ENCODE measurements at regions not wholly inside any gene's neighbourhood (a gene's known extent, or its start where the extent isn't known, plus 50 kb on each side); places are given as distances from the start of the nearest gene placed in this dataset.
"Not testable (repeated sequence)": the region's sequence is repeated elsewhere in the genome, so short reads cannot be mapped to it uniquely, and the experiment has no call there.

GRCh38 chr5:85662969-85663707 lies 954.6 kb upstream of the COX7C start:
- DNase-seq = not testable (repeated sequence)

- DNase-seq = no peak
These were observed 954.1 kb upstream of the COX7C start for GRCh38 chr5:85663708-85664031.

- no peak for DNase-seq
These were observed 947.3 kb upstream of the COX7C start for GRCh38 chr5:85670417-85670816.

GRCh38 chr5:85671223-85671970 lies 946.3 kb upstream of the COX7C start:
- DNase-seq = no peak

- DNase-seq = no peak
These were observed 935.9 kb upstream of the COX7C start for GRCh38 chr5:85681871-85682270.

- no peak for DNase-seq
These were observed 933.4 kb upstream of the COX7C start for GRCh38 chr5:85684351-85684750.

- no peak for DNase-seq
These were observed 914.4 kb upstream of the COX7C start for GRCh38 chr5:85703296-85703695.

GRCh38 chr5:85709728-85710127 lies 908.0 kb upstream of the COX7C start:
- no peak for DNase-seq

GRCh38 chr5:85716344-85717202 lies 901.2 kb upstream of the COX7C start:
- DNase-seq = no peak

- no peak for DNase-seq
These were observed 900.6 kb upstream of the COX7C start for GRCh38 chr5:85717203-85717563.

GRCh38 chr5:85732185-85732584 lies 885.6 kb upstream of the COX7C start:
- DNase-seq = no peak

- no peak for DNase-seq
These were observed 875.8 kb upstream of the COX7C start for GRCh38 chr5:85741972-85742371.

GRCh38 chr5:85760519-85760918 lies 857.2 kb upstream of the COX7C start:
- no peak for DNase-seq

GRCh38 chr5:85769347-85769746 lies 848.4 kb upstream of the COX7C start:
- DNase-seq = no peak

GRCh38 chr5:85784746-85785145 lies 833.0 kb upstream of the COX7C start:
- no peak for DNase-seq

- DNase-seq = no peak
These were observed 804.6 kb upstream of the COX7C start for GRCh38 chr5:85813146-85813545.

- no peak for DNase-seq
These were observed 803.1 kb upstream of the COX7C start for GRCh38 chr5:85814596-85814995.

GRCh38 chr5:85823462-85824426 lies 794.0 kb upstream of the COX7C start:
- no peak for DNase-seq

GRCh38 chr5:85838781-85839180 lies 779.0 kb upstream of the COX7C start:
- DNase-seq = no peak

GRCh38 chr5:85841653-85842052 lies 776.1 kb upstream of the COX7C start:
- no peak for DNase-seq

GRCh38 chr5:85843535-85843934 lies 774.2 kb upstream of the COX7C start:
- no peak for DNase-seq

- DNase-seq = no peak
These were observed 768.3 kb upstream of the COX7C start for GRCh38 chr5:85849411-85849810.
